ENCODE measurements at regions not wholly inside any gene's neighbourhood (a gene's known extent, or its start where the extent isn't known, plus 50 kb on each side); places are given as distances from the start of the nearest gene placed in this dataset.

DNA sequence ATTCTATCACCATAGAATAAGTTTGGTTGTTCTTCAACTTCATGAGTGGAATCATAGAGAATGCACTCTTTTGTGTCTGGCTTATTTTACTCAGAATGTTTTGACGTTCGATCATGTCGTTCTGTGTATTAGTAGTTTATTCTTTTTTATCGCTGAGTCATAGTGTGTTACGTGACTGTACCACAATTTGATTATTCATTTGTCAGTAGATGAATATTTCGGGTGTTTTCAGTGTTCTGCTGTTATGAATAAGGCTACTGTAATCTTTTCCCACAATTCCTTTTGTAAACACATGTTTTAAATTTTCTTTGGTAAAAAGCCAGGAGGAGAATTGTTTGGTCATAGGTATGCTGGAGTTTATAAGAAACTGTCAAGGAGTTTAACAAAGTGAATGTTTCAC is 279.9 kb upstream of the B3GAT1 start:
- H3K4me3 ChIP-seq (ENCODE audit: low read length): no peak overlapping the region
- TF ChIP-seq, protein P1, sequence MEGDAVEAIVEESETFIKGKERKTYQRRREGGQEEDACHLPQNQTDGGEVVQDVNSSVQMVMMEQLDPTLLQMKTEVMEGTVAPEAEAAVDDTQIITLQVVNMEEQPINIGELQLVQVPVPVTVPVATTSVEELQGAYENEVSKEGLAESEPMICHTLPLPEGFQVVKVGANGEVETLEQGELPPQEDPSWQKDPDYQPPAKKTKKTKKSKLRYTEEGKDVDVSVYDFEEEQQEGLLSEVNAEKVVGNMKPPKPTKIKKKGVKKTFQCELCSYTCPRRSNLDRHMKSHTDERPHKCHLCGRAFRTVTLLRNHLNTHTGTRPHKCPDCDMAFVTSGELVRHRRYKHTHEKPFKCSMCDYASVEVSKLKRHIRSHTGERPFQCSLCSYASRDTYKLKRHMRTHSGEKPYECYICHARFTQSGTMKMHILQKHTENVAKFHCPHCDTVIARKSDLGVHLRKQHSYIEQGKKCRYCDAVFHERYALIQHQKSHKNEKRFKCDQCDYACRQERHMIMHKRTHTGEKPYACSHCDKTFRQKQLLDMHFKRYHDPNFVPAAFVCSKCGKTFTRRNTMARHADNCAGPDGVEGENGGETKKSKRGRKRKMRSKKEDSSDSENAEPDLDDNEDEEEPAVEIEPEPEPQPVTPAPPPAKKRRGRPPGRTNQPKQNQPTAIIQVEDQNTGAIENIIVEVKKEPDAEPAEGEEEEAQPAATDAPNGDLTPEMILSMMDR (conservative IDR thresholded peaks at IDR 0.05; ENCODE audit: low read depth, low read length): no peak
- DNase-seq (ENCODE audit: low read depth): no peak

DNA sequence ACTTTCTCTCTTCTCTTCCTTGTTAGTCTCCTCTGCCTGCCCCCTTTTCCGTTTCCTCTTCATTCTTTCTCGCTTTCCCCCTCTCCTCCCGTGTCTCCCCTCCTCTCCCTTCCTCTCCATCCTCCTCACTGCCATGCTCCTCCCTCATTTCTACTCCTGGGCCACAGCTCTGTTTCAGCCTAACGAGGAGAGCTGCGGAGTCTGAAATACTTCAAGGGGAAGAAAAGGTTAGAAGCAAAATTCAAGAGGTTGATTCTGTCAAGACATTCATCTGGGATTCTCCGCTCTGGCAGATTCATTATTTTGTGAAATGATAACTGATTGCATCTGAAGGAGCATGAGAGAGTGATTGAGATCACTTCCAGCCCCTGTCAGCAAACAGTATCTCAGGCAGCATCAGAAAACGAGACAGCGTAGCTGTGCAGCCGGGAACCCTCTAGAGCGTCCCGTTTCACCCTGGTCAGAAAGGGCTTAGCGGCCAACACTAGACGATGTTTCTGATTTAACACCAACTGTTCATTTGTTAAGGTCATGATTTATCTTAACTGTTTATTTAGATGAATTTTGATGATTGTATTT is 279.3 kb upstream of the B3GAT1 start:
- no peak overlapping the region for H3K4me3 ChIP-seq (ENCODE audit: low read length)
- DNase-seq (ENCODE audit: low read depth): no peak
- TF ChIP-seq, protein P1 (conservative IDR thresholded peaks at IDR 0.05; ENCODE audit: low read depth, low read length): no peak

DNA sequence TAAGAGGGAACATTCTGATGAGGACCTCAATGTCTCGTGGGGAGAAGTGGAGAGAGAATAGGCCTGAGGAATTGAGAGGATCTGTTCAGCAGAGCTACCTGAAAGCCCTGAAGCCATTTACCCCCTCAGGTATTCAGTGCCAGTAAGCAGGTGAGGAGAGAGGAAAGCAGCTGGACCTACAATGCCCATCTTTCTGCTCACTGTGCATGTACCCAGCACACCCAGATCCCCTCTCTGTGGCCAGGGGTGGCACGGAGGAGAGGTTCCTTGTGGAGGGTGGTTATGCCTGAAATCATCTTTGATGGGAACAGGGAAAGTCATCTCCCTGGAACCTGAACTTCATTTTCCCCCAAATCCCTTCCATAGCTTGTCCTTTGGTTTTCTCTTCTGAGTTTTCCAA is 277.8 kb upstream of the B3GAT1 start:
- H3K4me3 ChIP-seq (ENCODE audit: low read length): no peak overlapping the region
- TF ChIP-seq, protein P1 (conservative IDR thresholded peaks at IDR 0.05; ENCODE audit: low read depth, low read length): no peak
- no peak for DNase-seq (ENCODE audit: low read depth)

DNA sequence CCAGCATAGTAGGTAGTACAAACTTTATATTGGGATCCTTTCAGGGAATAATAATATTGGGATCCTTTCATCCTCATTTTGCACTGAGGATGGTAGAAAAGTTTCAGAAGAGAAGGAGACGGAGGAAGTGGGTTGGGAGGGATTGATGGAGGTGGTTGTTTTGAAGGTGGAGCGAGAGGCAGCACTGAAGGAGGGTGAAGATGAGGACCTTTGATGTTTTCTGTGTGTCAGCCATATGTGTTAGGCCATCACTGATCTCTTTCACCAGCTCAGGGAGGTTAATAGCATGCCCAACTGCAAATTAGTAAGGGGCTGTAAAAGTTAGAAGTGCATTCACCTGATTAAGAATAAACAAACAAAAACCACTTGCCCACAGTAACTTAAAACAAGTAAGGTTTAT is 275.5 kb upstream of the B3GAT1 start:
- DNase-seq (ENCODE audit: low read depth): no peak
- TF ChIP-seq, protein P1 (conservative IDR thresholded peaks at IDR 0.05; ENCODE audit: low read depth, low read length): no peak
- H3K4me3 ChIP-seq (ENCODE audit: low read length): no peak overlapping the region

DNA sequence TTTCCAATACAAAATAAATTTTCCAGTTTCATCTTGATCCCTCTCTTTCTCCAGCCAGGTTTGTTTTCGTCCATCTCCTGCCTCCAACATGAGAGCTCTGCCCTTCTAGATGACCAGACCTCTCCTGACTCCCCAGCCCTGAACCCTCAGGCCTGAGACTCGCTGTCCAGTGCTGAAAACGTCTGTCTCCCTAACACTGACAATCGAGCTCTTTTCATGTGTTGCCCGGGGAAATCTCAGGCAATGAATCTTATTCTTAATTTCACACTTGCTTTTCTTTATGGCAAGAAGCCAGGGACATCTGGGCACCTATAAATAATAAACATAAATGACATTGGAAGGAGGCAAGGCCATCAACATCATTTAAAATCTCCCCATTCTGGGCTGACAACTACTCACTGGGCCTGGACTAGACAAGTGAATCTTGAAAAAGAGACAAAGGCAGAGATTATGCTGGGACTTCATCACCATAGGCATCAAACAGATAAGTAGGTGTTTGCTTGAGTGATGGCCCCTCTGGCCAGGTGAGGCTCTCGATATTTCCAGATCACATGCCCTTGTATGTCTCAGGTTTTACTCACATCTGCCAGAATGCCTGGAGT is 274.5 kb upstream of the B3GAT1 start:
- DNase-seq (ENCODE audit: low read depth): no peak
- TF ChIP-seq, protein P1 (conservative IDR thresholded peaks at IDR 0.05; ENCODE audit: low read depth, low read length): no peak
- no peak overlapping the region for H3K4me3 ChIP-seq (ENCODE audit: low read length)

DNA sequence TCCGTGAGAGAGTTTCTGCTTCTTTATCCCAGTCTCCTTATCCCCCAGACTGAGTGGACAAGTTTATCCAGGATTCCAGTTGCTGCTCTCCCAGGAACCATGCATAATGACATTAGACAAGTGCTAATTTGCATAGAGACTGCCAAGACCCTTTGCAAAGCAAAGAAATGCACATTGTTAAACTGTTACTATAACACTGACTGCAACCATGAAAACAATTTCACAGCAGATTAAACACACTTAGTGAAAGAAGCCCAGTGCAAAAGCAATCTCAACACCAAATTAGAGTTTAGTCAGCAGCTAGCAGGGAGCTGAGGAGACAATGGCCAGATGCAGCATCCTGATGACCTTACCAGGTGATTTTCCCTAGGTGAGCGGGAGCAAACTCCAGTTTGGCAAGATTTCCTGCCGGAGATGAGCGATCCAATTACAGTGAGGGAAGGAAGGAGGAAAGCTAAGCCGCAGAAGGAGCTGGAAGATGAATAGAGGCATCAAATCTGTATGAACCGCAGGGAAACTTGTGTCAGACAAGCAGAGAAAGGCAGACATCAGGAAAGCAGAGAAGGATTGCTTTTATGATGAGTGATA is 273.8 kb upstream of the B3GAT1 start:
- no peak for DNase-seq (ENCODE audit: low read depth)
- TF ChIP-seq, protein P1 (conservative IDR thresholded peaks at IDR 0.05; ENCODE audit: low read depth, low read length): no peak
- H3K4me3 ChIP-seq (ENCODE audit: low read length): no peak overlapping the region

DNA sequence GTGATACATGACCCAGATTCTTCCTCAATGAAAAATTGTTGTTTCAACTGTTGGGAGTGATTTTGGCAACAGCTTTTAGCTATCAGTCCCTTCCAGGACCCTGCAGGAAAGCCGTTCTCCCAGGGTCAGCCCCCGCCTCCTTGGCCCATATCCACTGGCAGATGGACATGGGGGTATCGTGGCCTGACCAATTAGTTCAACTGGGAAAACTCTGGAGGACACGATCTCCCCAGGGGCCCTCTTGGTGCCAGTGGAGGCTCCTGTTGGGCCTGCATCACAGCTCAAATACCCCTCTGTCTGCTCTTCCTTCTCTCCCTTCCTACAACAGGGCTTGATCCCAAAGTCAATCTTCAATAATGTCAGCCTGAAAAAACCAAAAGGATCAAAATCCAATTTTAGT is 272.5 kb upstream of the B3GAT1 start:
- H3K4me3 ChIP-seq (ENCODE audit: low read length): no peak overlapping the region
- no peak for DNase-seq (ENCODE audit: low read depth)
- TF ChIP-seq, protein P1 (conservative IDR thresholded peaks at IDR 0.05; ENCODE audit: low read depth, low read length): no peak
